ENCODE measurements at regions not wholly inside any gene's neighbourhood (a gene's known extent, or its start where the extent isn't known, plus 50 kb on each side); places are given as distances from the start of the nearest gene placed in this dataset.

DNA sequence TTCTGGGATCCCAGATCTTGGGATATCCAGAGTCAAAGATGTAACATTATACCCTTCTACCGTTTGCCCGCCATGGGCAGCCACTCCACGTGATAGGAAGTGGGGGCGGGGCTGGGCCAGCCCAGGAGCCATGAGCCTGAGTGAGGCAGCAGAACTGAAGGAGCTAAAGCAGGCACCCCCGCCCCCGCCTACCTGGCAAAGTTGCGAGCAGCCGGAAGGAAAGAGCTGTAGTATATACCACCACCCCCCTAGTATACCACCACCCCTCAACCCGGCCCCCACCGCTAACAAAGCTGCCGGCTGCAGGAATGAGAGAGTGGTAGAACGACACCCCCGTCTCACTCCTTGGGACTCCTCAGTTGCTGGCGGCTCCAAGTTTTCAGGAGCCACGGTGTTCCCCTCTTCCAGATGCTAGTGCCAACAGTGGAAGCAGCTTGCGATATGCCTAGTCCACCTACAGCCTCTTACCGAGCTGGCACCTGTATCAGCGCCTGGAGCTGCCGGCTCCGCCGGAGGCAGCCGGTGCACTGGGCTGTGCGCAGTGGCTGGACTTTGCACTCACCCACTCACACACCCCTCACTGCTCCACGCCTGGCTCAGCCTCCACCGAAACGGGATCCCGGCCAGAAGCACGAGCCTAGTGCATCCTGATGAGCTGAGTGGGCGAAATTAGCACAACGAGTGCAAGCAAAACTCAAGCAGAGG lies 230.7 kb upstream of the PRR20A start:
- Mint-ChIP-seq H3K4me1 (ENCODE audit: insufficient read depth, unreplicated experiment) (peaks cover 9% of the 10 kb centered on the region), H3K4me3 (ENCODE audit: unreplicated experiment) (no peak overlapping the region), H3K27me3 (ENCODE audit: insufficient read depth, unreplicated experiment) (no peaks in the 10 kb centered on the region), H3K9me3 (ENCODE audit: unreplicated experiment) (no peaks in the 10 kb centered on the region), H3K27ac (ENCODE audit: low read depth, unreplicated experiment) (no peak overlapping the region), H3K36me3 (ENCODE audit: insufficient read depth, unreplicated experiment) (peaks cover 6% of the 10 kb centered on the region)
- no peak for DNase-seq (ENCODE audit: unreplicated experiment)
- CTCF ChIA-PET = no interaction called here
- POLR2A ChIA-PET = no interaction called here
- intact Hi-C loops (cut with micrococcal nuclease) = no loop called here
- no TSS peak for BruUV-seq (replicated peaks)
- TF ChIP-seq, protein P1, sequence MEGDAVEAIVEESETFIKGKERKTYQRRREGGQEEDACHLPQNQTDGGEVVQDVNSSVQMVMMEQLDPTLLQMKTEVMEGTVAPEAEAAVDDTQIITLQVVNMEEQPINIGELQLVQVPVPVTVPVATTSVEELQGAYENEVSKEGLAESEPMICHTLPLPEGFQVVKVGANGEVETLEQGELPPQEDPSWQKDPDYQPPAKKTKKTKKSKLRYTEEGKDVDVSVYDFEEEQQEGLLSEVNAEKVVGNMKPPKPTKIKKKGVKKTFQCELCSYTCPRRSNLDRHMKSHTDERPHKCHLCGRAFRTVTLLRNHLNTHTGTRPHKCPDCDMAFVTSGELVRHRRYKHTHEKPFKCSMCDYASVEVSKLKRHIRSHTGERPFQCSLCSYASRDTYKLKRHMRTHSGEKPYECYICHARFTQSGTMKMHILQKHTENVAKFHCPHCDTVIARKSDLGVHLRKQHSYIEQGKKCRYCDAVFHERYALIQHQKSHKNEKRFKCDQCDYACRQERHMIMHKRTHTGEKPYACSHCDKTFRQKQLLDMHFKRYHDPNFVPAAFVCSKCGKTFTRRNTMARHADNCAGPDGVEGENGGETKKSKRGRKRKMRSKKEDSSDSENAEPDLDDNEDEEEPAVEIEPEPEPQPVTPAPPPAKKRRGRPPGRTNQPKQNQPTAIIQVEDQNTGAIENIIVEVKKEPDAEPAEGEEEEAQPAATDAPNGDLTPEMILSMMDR (IDR thresholded peaks at IDR 0.05; ENCODE audit: unreplicated experiment) = no peak

GRCh38 chr13:56917966-56918365 lies 222.8 kb upstream of the PRR20A start:
- H3K36me3 Mint-ChIP-seq (ENCODE audit: insufficient read depth, unreplicated experiment) = no peaks in the 10 kb centered on the region
- no peak for DNase-seq (ENCODE audit: unreplicated experiment)
- no peaks in the 10 kb centered on the region for H3K9me3 Mint-ChIP-seq (ENCODE audit: unreplicated experiment)
- TF ChIP-seq, protein P1 (IDR thresholded peaks at IDR 0.05; ENCODE audit: unreplicated experiment) = no peak
- H3K4me3 Mint-ChIP-seq (ENCODE audit: unreplicated experiment) = no peak overlapping the region
- ChIA-PET POLR2A (no interaction called here), CTCF (no interaction called here)
- H3K4me1 Mint-ChIP-seq (ENCODE audit: insufficient read depth, unreplicated experiment) = no peaks in the 10 kb centered on the region
- BruUV-seq (replicated peaks) = no TSS peak
- no peak overlapping the region for H3K27ac Mint-ChIP-seq (ENCODE audit: low read depth, unreplicated experiment)
- H3K27me3 Mint-ChIP-seq (ENCODE audit: insufficient read depth, unreplicated experiment) = no peaks in the 10 kb centered on the region
- intact Hi-C loops (cut with micrococcal nuclease) = no loop called here

- ChIA-PET CTCF (no interaction called here), POLR2A (no interaction called here)
- no peaks in the 10 kb centered on the region for H3K9me3 Mint-ChIP-seq (ENCODE audit: unreplicated experiment)
- no peaks in the 10 kb centered on the region for H3K27me3 Mint-ChIP-seq (ENCODE audit: insufficient read depth, unreplicated experiment)
- no peak for DNase-seq (ENCODE audit: unreplicated experiment)
- H3K36me3 Mint-ChIP-seq (ENCODE audit: insufficient read depth, unreplicated experiment) = no peaks in the 10 kb centered on the region
- H3K4me3 Mint-ChIP-seq (ENCODE audit: unreplicated experiment) = no peak overlapping the region
- TF ChIP-seq, protein P1 (IDR thresholded peaks at IDR 0.05; ENCODE audit: unreplicated experiment) = no peak
- intact Hi-C loops (cut with micrococcal nuclease) = no loop called here
- no TSS peak for BruUV-seq (replicated peaks)
- no peaks in the 10 kb centered on the region for H3K4me1 Mint-ChIP-seq (ENCODE audit: insufficient read depth, unreplicated experiment)
- H3K27ac Mint-ChIP-seq (ENCODE audit: low read depth, unreplicated experiment) = no peak overlapping the region
Observed at GRCh38 chr13:56923626-56924140, 217.0 kb upstream of the PRR20A start.

DNA sequence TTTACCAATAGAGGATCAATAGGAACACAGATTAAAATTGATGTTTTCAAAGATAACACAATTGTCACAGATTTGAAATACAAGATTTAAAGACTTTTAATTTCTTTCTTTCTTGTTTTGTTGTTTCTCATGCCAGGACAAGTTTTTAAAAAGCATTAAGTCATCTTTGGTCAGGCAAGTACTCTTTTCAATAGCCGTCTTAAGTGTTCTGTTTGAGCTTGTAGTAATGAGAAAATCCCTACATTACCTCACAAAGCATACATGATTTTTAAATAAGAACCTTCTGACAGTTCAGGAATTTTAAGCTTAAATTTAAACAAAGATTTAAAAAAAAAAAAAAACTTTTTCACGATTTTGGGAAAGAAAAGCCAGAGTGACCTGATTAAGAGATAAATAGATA lies 216.3 kb upstream of the PRR20A start:
- CTCF ChIA-PET = no interaction called here
- Mint-ChIP-seq H3K9me3 (ENCODE audit: unreplicated experiment) (no peaks in the 10 kb centered on the region), H3K4me1 (ENCODE audit: insufficient read depth, unreplicated experiment) (no peaks in the 10 kb centered on the region), H3K36me3 (ENCODE audit: insufficient read depth, unreplicated experiment) (no peaks in the 10 kb centered on the region), H3K4me3 (ENCODE audit: unreplicated experiment) (no peak overlapping the region), H3K27me3 (ENCODE audit: insufficient read depth, unreplicated experiment) (no peaks in the 10 kb centered on the region), H3K27ac (ENCODE audit: low read depth, unreplicated experiment) (no peak overlapping the region)
- no peak for DNase-seq (ENCODE audit: unreplicated experiment)
- POLR2A ChIA-PET = no interaction called here
- TF ChIP-seq, protein P1 (IDR thresholded peaks at IDR 0.05; ENCODE audit: unreplicated experiment) = no peak
- intact Hi-C loops (cut with micrococcal nuclease) = no loop called here
- no TSS peak for BruUV-seq (replicated peaks)

Data from MCF 10A (cell line).